ENCODE measurements at regions not wholly inside any gene's neighbourhood (a gene's known extent, or its start where the extent isn't known, plus 50 kb on each side); places are given as distances from the start of the nearest gene placed in this dataset.
A peak's percentile ranks its signal among the peaks of the same experiment; 100 is the strongest.

GRCh38 chr19:28502879-28503734 lies 709.8 kb downstream of the UQCRFS1 start:
- Histone ChIP-seq H3K27ac (no peak overlapping the region), H3K27me3 (no peaks in the 10 kb centered on the region), H3K9me3 (no peaks in the 10 kb centered on the region), H3K4me1 (no peaks in the 10 kb centered on the region), H3K36me3 (no peaks in the 10 kb centered on the region), H3K4me3 (no peak overlapping the region)
- DNase-seq (ENCODE audit: extremely low spot score in 2 of 2): peak in 1 of 2 donors; percentile 87
- TF ChIP-seq CTCF (IDR thresholded peaks at IDR 0.05) (no peak), POLR2AphosphoS5 (IDR thresholded peaks at IDR 0.05; ENCODE audit: insufficient read depth in 1 of 2, low read depth in 1 of 2) (no peak), POLR2A (IDR thresholded peaks at IDR 0.05) (no peak)
- intact Hi-C loops (cut with DNase I): no loop called here

- Histone ChIP-seq H3K27me3 (no peaks in the 10 kb centered on the region), H3K27ac (no peak overlapping the region), H3K36me3 (no peaks in the 10 kb centered on the region), H3K9me3 (no peaks in the 10 kb centered on the region), H3K4me1 (no peaks in the 10 kb centered on the region), H3K4me3 (no peak overlapping the region)
- no peak for DNase-seq (ENCODE audit: extremely low spot score in 2 of 2)
- TF ChIP-seq CTCF (IDR thresholded peaks at IDR 0.05) (no peak), POLR2AphosphoS5 (IDR thresholded peaks at IDR 0.05; ENCODE audit: insufficient read depth in 1 of 2, low read depth in 1 of 2) (no peak), POLR2A (IDR thresholded peaks at IDR 0.05) (no peak)
- intact Hi-C loops (cut with DNase I): no loop called here
These were observed 711.0 kb downstream of the UQCRFS1 start for GRCh38 chr19:28501976-28502375.

- Histone ChIP-seq H3K36me3 (no peaks in the 10 kb centered on the region), H3K4me1 (no peaks in the 10 kb centered on the region), H3K9me3 (no peaks in the 10 kb centered on the region), H3K4me3 (no peak overlapping the region), H3K27me3 (no peaks in the 10 kb centered on the region), H3K27ac (no peak overlapping the region)
- DNase-seq (ENCODE audit: extremely low spot score in 2 of 2): no peak
- intact Hi-C loops (cut with DNase I): no loop called here
- TF ChIP-seq CTCF (IDR thresholded peaks at IDR 0.05) (no peak), POLR2A (IDR thresholded peaks at IDR 0.05) (no peak), POLR2AphosphoS5 (IDR thresholded peaks at IDR 0.05; ENCODE audit: insufficient read depth in 1 of 2, low read depth in 1 of 2) (no peak)
These were observed 711.8 kb downstream of the UQCRFS1 start for GRCh38 chr19:28500982-28501630.

GRCh38 chr19:28500296-28500695 lies 712.7 kb downstream of the UQCRFS1 start:
- Histone ChIP-seq H3K4me3 (no peak overlapping the region), H3K36me3 (no peaks in the 10 kb centered on the region), H3K4me1 (no peaks in the 10 kb centered on the region), H3K27ac (no peak overlapping the region), H3K9me3 (no peaks in the 10 kb centered on the region), H3K27me3 (no peaks in the 10 kb centered on the region)
- no peak for TF ChIP-seq POLR2A (IDR thresholded peaks at IDR 0.05)
- intact Hi-C loops (cut with DNase I): no loop called here
- no peak for DNase-seq (ENCODE audit: extremely low spot score in 2 of 2)

GRCh38 chr19:28498404-28498976 lies 714.5 kb downstream of the UQCRFS1 start:
- intact Hi-C loops (cut with DNase I): no loop called here

More at GRCh38 chr19:28498404-28498976, 714.5 kb downstream of the UQCRFS1 start:
- no peaks in the 10 kb centered on the region for H3K27me3 ChIP-seq
- TF ChIP-seq CTCF (IDR thresholded peaks at IDR 0.05) (no peak), POLR2AphosphoS5 (IDR thresholded peaks at IDR 0.05; ENCODE audit: insufficient read depth in 1 of 2, low read depth in 1 of 2) (no peak), POLR2A (IDR thresholded peaks at IDR 0.05) (no peak)
- H3K27ac ChIP-seq: no peak overlapping the region
- no peaks in the 10 kb centered on the region for H3K36me3 ChIP-seq
- H3K9me3 ChIP-seq: no peaks in the 10 kb centered on the region
- DNase-seq (ENCODE audit: extremely low spot score in 2 of 2): no peak
- no peak overlapping the region for H3K4me3 ChIP-seq
- no peaks in the 10 kb centered on the region for H3K4me1 ChIP-seq

All from vagina (tissue), 2 donors.